Endodermal cell (in vitro differentiated cells): ENCODE measurements at regions not wholly inside any gene's neighbourhood (a gene's known extent, or its start where the extent isn't known, plus 50 kb on each side); places are given as distances from the start of the nearest gene placed in this dataset.

Experiments
- DNase-seq: peaks from one replicate; pipeline ENCODE4 v3.0.0-alpha.2; 2017
- H3K27ac ChIP-seq: 2 replicates; pipeline ENCODE4 v1.5.1; 2013; ENCODE audit warnings: mild to moderate bottlenecking, low read depth, low read length, moderate library complexity
- H3K27me3 ChIP-seq: 2 replicates; pipeline ENCODE4 v1.6.1; 2013; ENCODE audit warnings: mild to moderate bottlenecking, low read length, moderate library complexity; ENCODE audit not compliant: insufficient read depth, control insufficient read depth, poor library complexity, severe bottlenecking
- H3K36me3 ChIP-seq: 2 replicates; pipeline ENCODE4 v1.7.0; 2013; ENCODE audit warnings: mild to moderate bottlenecking, low read length, moderate library complexity; ENCODE audit not compliant: control insufficient read depth, insufficient read depth
- H3K4me1 ChIP-seq: one replicate; pipeline ENCODE4 v1.7.0; 2013; ENCODE audit warnings: low read length; ENCODE audit not compliant: control insufficient read depth, insufficient read depth
- H3K4me3 ChIP-seq: 2 replicates; pipeline ENCODE4 v1.5.1; 2013; ENCODE audit warnings: mild to moderate bottlenecking, low read length, moderate library complexity
- H3K9ac ChIP-seq: 2 replicates; pipeline ENCODE4 v1.6.1; 2013; ENCODE audit warnings: mild to moderate bottlenecking, low read length, moderate library complexity; ENCODE audit not compliant: poor library complexity, severe bottlenecking; ENCODE audit errors: extremely low read depth
- H3K9me3 ChIP-seq: 2 replicates; pipeline ENCODE4 v1.6.1; 2013; ENCODE audit warnings: mild to moderate bottlenecking, low read length, moderate library complexity; ENCODE audit not compliant: control insufficient read depth
- H3K27ac Mint-ChIP-seq: 2 replicates; pipeline ENCODE4 v1.8.0; 2020; ENCODE audit warnings: mixed read lengths
- H3K27me3 Mint-ChIP-seq: 2 replicates; pipeline ENCODE4 v1.8.0; 2021; ENCODE audit warnings: mild to moderate bottlenecking, mixed read lengths; ENCODE audit not compliant: insufficient read depth
- H3K36me3 Mint-ChIP-seq: 2 replicates; pipeline ENCODE4 v1.8.0; 2020; ENCODE audit warnings: low read depth, mixed read lengths
- H3K4me1 Mint-ChIP-seq: 2 replicates; pipeline ENCODE4 v1.8.0; 2020; ENCODE audit warnings: mixed read lengths
- H3K4me3 Mint-ChIP-seq: 2 replicates; pipeline ENCODE4 v1.8.0; 2020; ENCODE audit warnings: mild to moderate bottlenecking, moderate library complexity, mixed read lengths
- H3K9me3 Mint-ChIP-seq: 2 replicates; pipeline ENCODE4 v1.8.0; 2020; ENCODE audit warnings: mild to moderate bottlenecking, mixed read lengths
- CTCF ChIP-seq: fragments of 200-600 bp; sonication (generic); conservative IDR thresholded peaks from 2 replicates; pipeline ENCODE4 v1.5.0; 2021; ENCODE audit warnings: antibody characterized with exemption, mild to moderate bottlenecking
- WGBS, 2 experiments: methylation state at CpG; one replicate each; pipeline versions ENCODE4 v1.1.5 to v1.1.7; 2013; ENCODE audit warnings: missing lambda C conversion rate in 2 of 2, mixed read lengths in 1 of 2; ENCODE audit not compliant: insufficient coverage in 1 of 2, insufficient read length in 1 of 2; 5-methylcytosine and 5-hydroxymethylcytosine counted together

- peaks cover 5% of the 10 kb centered on the region for H3K4me1 Mint-ChIP-seq
- Histone ChIP-seq H3K36me3 (no peaks in the 10 kb centered on the region), H3K4me3 (no peak overlapping the region), H3K9me3 (no peaks in the 10 kb centered on the region), H3K27me3 (no peaks in the 10 kb centered on the region), H3K9ac (no peak overlapping the region), H3K27ac (no peak overlapping the region), H3K4me1 (no peaks in the 10 kb centered on the region)
- TF ChIP-seq CTCF, result no peak
- no peaks in the 10 kb centered on the region for H3K9me3 Mint-ChIP-seq
- H3K27ac Mint-ChIP-seq, result no peak overlapping the region
- no peak for DNase-seq
- no peak overlapping the region for H3K4me3 Mint-ChIP-seq
- H3K36me3 Mint-ChIP-seq, result no peaks in the 10 kb centered on the region
- peaks cover 3% of the 10 kb centered on the region for H3K27me3 Mint-ChIP-seq
- 90 to 97% methylated on average over 6 to 12 of the region's 12 CpGs for WGBS, 2 experiments
Observed at GRCh38 chr14:71232506-71232905, 325.2 kb downstream of the PCNX1 start.

DNA sequence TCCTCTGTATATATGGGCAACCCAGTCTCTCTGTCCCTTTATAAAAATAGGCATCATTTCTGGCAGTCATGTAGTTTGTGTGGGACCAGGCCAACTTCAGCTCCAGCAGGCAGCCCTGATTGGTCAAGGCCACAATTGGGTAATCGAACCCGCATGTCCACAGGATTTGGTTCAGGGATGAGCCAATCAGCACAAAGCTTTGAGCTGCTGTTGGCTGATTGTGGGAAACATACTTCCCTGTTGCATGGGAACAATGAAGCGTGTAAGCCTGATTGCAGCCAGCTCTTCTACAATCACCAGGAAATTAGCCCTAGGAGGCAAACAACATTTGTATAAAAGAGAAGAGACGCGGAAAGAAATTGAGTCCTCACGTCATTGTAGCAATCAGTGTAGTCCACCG lies 328.6 kb downstream of the PCNX1 start:
- 89 to 95% methylated on average over 5 to 7 of the region's 7 CpGs for WGBS, 2 experiments
- no peak overlapping the region for H3K4me3 Mint-ChIP-seq
- DNase-seq, result no peak

DNA sequence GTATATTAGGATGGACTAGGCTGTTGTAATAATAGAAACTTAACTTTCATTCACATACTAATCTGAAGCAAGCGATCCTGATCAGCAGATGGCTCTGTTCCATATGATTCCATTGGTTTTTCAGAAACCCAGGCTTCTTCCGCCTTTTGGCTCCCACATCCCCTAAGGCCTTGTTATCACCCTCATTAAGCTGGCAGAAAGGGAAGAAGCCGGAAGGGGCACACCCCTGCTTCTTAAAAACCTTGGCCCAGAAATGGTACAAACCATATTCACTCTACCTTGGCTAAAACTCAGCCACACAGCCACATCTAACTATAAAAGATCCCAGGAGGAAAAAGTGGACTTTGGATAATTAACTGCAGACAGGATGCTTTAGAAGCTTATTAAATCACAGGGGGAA lies 329.2 kb downstream of the PCNX1 start:
- no peak for DNase-seq
- Histone ChIP-seq H3K27me3 (no peaks in the 10 kb centered on the region), H3K27ac (no peak overlapping the region), H3K4me3 (no peak overlapping the region), H3K9ac (no peak overlapping the region), H3K4me1 (peaks cover 9% of the 10 kb centered on the region), H3K9me3 (no peaks in the 10 kb centered on the region), H3K36me3 (no peaks in the 10 kb centered on the region)
- Mint-ChIP-seq H3K27me3 (peaks cover 3% of the 10 kb centered on the region), H3K36me3 (no peaks in the 10 kb centered on the region), H3K4me1 (peaks cover 16% of the 10 kb centered on the region), H3K9me3 (no peaks in the 10 kb centered on the region), H3K4me3 (no peak overlapping the region), H3K27ac (no peak overlapping the region)
- no peak for TF ChIP-seq CTCF
- 81 to 93% methylated on average over 2 to 3 of the region's 3 CpGs for WGBS, 2 experiments

More for the DNA sequence above, 328.6 kb downstream of the PCNX1 start:
- Histone ChIP-seq H3K9ac (no peak overlapping the region), H3K27me3 (no peaks in the 10 kb centered on the region), H3K9me3 (no peaks in the 10 kb centered on the region), H3K36me3 (no peaks in the 10 kb centered on the region), H3K4me3 (no peak overlapping the region), H3K4me1 (peaks cover 5% of the 10 kb centered on the region), H3K27ac (no peak overlapping the region)
- H3K9me3 Mint-ChIP-seq, result no peaks in the 10 kb centered on the region
- peaks cover 3% of the 10 kb centered on the region for H3K27me3 Mint-ChIP-seq
- no peaks in the 10 kb centered on the region for H3K36me3 Mint-ChIP-seq
- H3K4me1 Mint-ChIP-seq, result peaks cover 10% of the 10 kb centered on the region
- no peak overlapping the region for H3K27ac Mint-ChIP-seq
- no peak for TF ChIP-seq CTCF
